HUES64 (cell line): ENCODE measurements at regions not wholly inside any gene's neighbourhood (a gene's known extent, or its start where the extent isn't known, plus 50 kb on each side); places are given as distances from the start of the nearest gene placed in this dataset.

Source experiments
- H3K27ac ChIP-seq: 2 replicates; pipeline ENCODE4 v1.7.0; 2013; ENCODE audit warnings: low read depth, low read length, inconsistent platforms
- H3K27me3 ChIP-seq: 2 replicates; pipeline ENCODE4 v1.6.1; 2013; ENCODE audit warnings: mild to moderate bottlenecking, low read length; ENCODE audit not compliant: insufficient read depth
- H3K36me3 ChIP-seq: 2 replicates; pipeline ENCODE4 v1.6.1; 2013; ENCODE audit warnings: mild to moderate bottlenecking, low read length; ENCODE audit not compliant: insufficient read depth
- H3K4me1 ChIP-seq: 2 replicates; pipeline ENCODE4 v1.6.1; 2013; ENCODE audit warnings: mild to moderate bottlenecking, low read length, moderate library complexity; ENCODE audit not compliant: insufficient read depth
- H3K4me3 ChIP-seq: 2 replicates; pipeline ENCODE4 v1.5.1; 2013; ENCODE audit warnings: mild to moderate bottlenecking, low read length, moderate library complexity
- H3K9ac ChIP-seq: 2 replicates; pipeline ENCODE4 v1.6.1; 2013; ENCODE audit warnings: mild to moderate bottlenecking, low read depth, low read length
- H3K9me3 ChIP-seq: 2 replicates; pipeline ENCODE4 v1.6.1; 2013; ENCODE audit warnings: low read depth, low read length; ENCODE audit not compliant: insufficient read depth
- WGBS: fragments of 150-250, 120-280 bp; methylation state at CpG from one replicate; pipeline ENCODE4 v1.1.7; 2013; ENCODE audit warnings: missing lambda C conversion rate; 5-methylcytosine and 5-hydroxymethylcytosine counted together

- Histone ChIP-seq H3K36me3 (no peaks in the 10 kb centered on the region), H3K27ac (no peak overlapping the region), H3K9ac (no peak overlapping the region), H3K4me1 (peaks cover 8% of the 10 kb centered on the region), H3K9me3 (no peaks in the 10 kb centered on the region), H3K4me3 (no peak overlapping the region), H3K27me3 (no peaks in the 10 kb centered on the region)
- 96% methylated on average over 4 of the region's 5 CpGs for WGBS
Measured at GRCh38 chr10:29949411-29950011, 109.9 kb downstream of the JCAD start.

- Histone ChIP-seq H3K9ac (no peak overlapping the region), H3K9me3 (no peaks in the 10 kb centered on the region), H3K36me3 (no peaks in the 10 kb centered on the region), H3K27me3 (no peaks in the 10 kb centered on the region), H3K4me3 (no peak overlapping the region), H3K27ac (no peak overlapping the region), H3K4me1 (peaks cover 8% of the 10 kb centered on the region)
- 92% methylated on average over 9 of the region's 9 CpGs for WGBS
Measured at GRCh38 chr10:29948881-29949355, 110.5 kb downstream of the JCAD start.

- Histone ChIP-seq H3K36me3 (no peaks in the 10 kb centered on the region), H3K9ac (no peak overlapping the region), H3K9me3 (no peaks in the 10 kb centered on the region), H3K4me1 (peaks cover 8% of the 10 kb centered on the region), H3K27me3 (no peaks in the 10 kb centered on the region), H3K4me3 (no peak overlapping the region), H3K27ac (no peak overlapping the region; the same call in 1 of the 2 replicates)
- WGBS: 77% methylated on average over 2 of the region's 2 CpGs
Measured at GRCh38 chr10:29947701-29948060, 111.7 kb downstream of the JCAD start.

GRCh38 chr10:29946953-29947700 is 112.3 kb downstream of the JCAD start:
- Histone ChIP-seq H3K4me3 (no peak overlapping the region), H3K27me3 (no peaks in the 10 kb centered on the region), H3K36me3 (no peaks in the 10 kb centered on the region), H3K27ac (peak overlapping the region; percentile 47; the same call in 1 of the 2 replicates), H3K9ac (no peak overlapping the region), H3K9me3 (no peaks in the 10 kb centered on the region), H3K4me1 (peaks cover 8% of the 10 kb centered on the region)
- 51% methylated on average over 9 of the region's 9 CpGs for WGBS

- no peak overlapping the region for H3K4me3 ChIP-seq
- WGBS: 93% methylated on average over 3 of the region's 3 CpGs
- no peak overlapping the region for H3K9ac ChIP-seq
- no peaks in the 10 kb centered on the region for H3K9me3 ChIP-seq
- 0 out of 2 replicates have a peak overlapping the region, but pooled peaks have one; percentile 47 for H3K27ac ChIP-seq
- H3K27me3 ChIP-seq: no peaks in the 10 kb centered on the region
- peaks cover 8% of the 10 kb centered on the region for H3K4me1 ChIP-seq
- no peaks in the 10 kb centered on the region for H3K36me3 ChIP-seq
Measured at GRCh38 chr10:29946614-29946952, 112.8 kb downstream of the JCAD start.

GRCh38 chr10:29941476-29941875 is 117.9 kb downstream of the JCAD start:
- Histone ChIP-seq H3K4me3 (no peak overlapping the region), H3K36me3 (no peaks in the 10 kb centered on the region), H3K27ac (no peak overlapping the region), H3K4me1 (no peaks in the 10 kb centered on the region), H3K9me3 (no peaks in the 10 kb centered on the region), H3K9ac (no peak overlapping the region), H3K27me3 (no peaks in the 10 kb centered on the region)
- no CpG with 5 or more reads among the region's 1 CpG for WGBS

- 93% methylated on average over 4 of the region's 4 CpGs for WGBS
- H3K4me3 ChIP-seq: no peak overlapping the region
- H3K9ac ChIP-seq: no peak overlapping the region
- no peaks in the 10 kb centered on the region for H3K27me3 ChIP-seq
- no peaks in the 10 kb centered on the region for H3K9me3 ChIP-seq
- H3K36me3 ChIP-seq: no peaks in the 10 kb centered on the region
- no peak overlapping the region for H3K27ac ChIP-seq
- H3K4me1 ChIP-seq: no peaks in the 10 kb centered on the region
Measured at GRCh38 chr10:29932991-29933390, 126.4 kb downstream of the JCAD start.

GRCh38 chr10:29931833-29932232 is 127.6 kb downstream of the JCAD start:
- Histone ChIP-seq H3K4me1 (peaks cover 1% of the 10 kb centered on the region; the same call in 1 of the 2 replicates), H3K9ac (no peak overlapping the region), H3K9me3 (no peaks in the 10 kb centered on the region), H3K27ac (no peak overlapping the region), H3K27me3 (no peaks in the 10 kb centered on the region), H3K36me3 (no peaks in the 10 kb centered on the region), H3K4me3 (no peak overlapping the region)
- WGBS: 100% methylated on average over 2 of the region's 2 CpGs

- Histone ChIP-seq H3K36me3 (no peaks in the 10 kb centered on the region), H3K4me1 (peaks cover 3% of the 10 kb centered on the region; the same call in 1 of the 2 replicates), H3K4me3 (no peak overlapping the region), H3K27me3 (no peaks in the 10 kb centered on the region), H3K27ac (no peak overlapping the region), H3K9ac (no peak overlapping the region), H3K9me3 (no peaks in the 10 kb centered on the region)
- WGBS: 95% methylated on average over 10 of the region's 10 CpGs
Measured at GRCh38 chr10:29929006-29929405, 130.4 kb downstream of the JCAD start.

- no peaks in the 10 kb centered on the region for H3K9me3 ChIP-seq
- no peaks in the 10 kb centered on the region for H3K36me3 ChIP-seq
- WGBS: 56% methylated on average over 6 of the region's 6 CpGs
- H3K9ac ChIP-seq: no peak overlapping the region
- no peak overlapping the region for H3K27ac ChIP-seq
- no peak overlapping the region for H3K4me3 ChIP-seq
- H3K4me1 ChIP-seq: peaks cover 3% of the 10 kb centered on the region; the same call in 1 of the 2 replicates
- H3K27me3 ChIP-seq: no peaks in the 10 kb centered on the region
Measured at GRCh38 chr10:29926693-29927048, 132.7 kb downstream of the JCAD start.

- H3K4me3 ChIP-seq: no peak overlapping the region
- H3K9me3 ChIP-seq: no peaks in the 10 kb centered on the region
- H3K9ac ChIP-seq: no peak overlapping the region
- H3K4me1 ChIP-seq: peaks cover 3% of the 10 kb centered on the region; the same call in 1 of the 2 replicates
- no peaks in the 10 kb centered on the region for H3K36me3 ChIP-seq
- no peaks in the 10 kb centered on the region for H3K27me3 ChIP-seq
- no peak overlapping the region for H3K27ac ChIP-seq
- 72% methylated on average over 12 of the region's 12 CpGs for WGBS
Measured at GRCh38 chr10:29925771-29926692, 133.4 kb downstream of the JCAD start.
